Spleen (tissue), 7 donors: ENCODE measurements at regions not wholly inside any gene's neighbourhood (a gene's known extent, or its start where the extent isn't known, plus 50 kb on each side); places are given as distances from the start of the nearest gene placed in this dataset.

Experiments
- CTCF ChIP-seq, 11 experiments: fragments of 200-600 bp in 7 of 11; fragments of 450-650 bp in 4 of 11; sonication (generic) in 4 of 11; IDR thresholded peaks in 8 of 11; conservative IDR thresholded peaks in 3 of 11; 1 replicate in 7 of 11; 2 replicates in 4 of 11; pipeline versions ENCODE4 v1.4.0 to v1.8.0; 2016 to 2021; ENCODE audit warnings: antibody characterized with exemption in 11 of 11, inconsistent platforms in 4 of 11, mild to moderate bottlenecking in 1 of 11
- POLR2A ChIP-seq, 3 donors: fragments of 450-650 bp; IDR thresholded peaks; one replicate each; pipeline ENCODE4 v1.5.1; 2017; ENCODE audit warnings: antibody characterized with exemption in 3 of 3, mild to moderate bottlenecking in 1 of 3
- donor health status: DM: no; HTN: no; CAD: no; lungs with moderate emphysema.
- donor health status: DM: no; HTN: no; CAD: no.
- donor health status: DM: no; HTN: no; CAD: no.

DNA sequence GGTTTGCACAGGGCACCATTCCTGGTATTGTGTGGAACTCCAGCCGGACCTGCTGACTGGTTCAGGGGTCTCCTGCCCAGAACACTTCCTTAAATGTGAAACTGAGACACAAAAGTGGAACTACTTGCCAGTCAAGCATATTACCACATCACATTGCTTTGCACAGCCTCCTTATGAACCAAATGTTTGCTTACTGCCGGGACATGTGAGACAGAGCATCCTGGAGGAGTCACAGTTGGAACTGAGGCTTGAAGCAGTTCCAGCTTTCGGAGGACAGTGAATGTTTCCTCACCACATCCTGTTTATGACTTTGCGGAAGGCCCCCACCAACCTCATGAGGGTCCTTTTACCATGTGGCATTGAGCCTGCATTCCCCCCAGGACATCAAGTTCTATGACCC lies 105.8 kb upstream of the ARHGAP42 start:
- TF ChIP-seq CTCF (IDR thresholded peaks at IDR 0.05 in 8 of 11, conservative IDR thresholded peaks at IDR 0.05 in 3 of 11) (no peak), POLR2A (IDR thresholded peaks at IDR 0.05) (no peak)
